ENCODE measurements at regions not wholly inside any gene's neighbourhood (a gene's known extent, or its start where the extent isn't known, plus 50 kb on each side); places are given as distances from the start of the nearest gene placed in this dataset.

- TF ChIP-seq YY1 (IDR thresholded peaks at IDR 0.05; ENCODE audit: insufficient read depth, insufficient read length) (no peak), ZNF274 (IDR thresholded peaks at IDR 0.05; ENCODE audit: low read depth, low read length) (no peak)
Observed at GRCh38 chr20:36101192-36101591, 53.3 kb upstream of the EPB41L1 start.
